Endothelial cell of umbilical vein (primary cell): ENCODE measurements at regions not wholly inside any gene's neighbourhood (a gene's known extent, or its start where the extent isn't known, plus 50 kb on each side); places are given as distances from the start of the nearest gene placed in this dataset.

ENCODE experiments used
- BruUV-seq: library from RNA; stranded (reverse); fragments of 400-500 nt; replicated peaks from 2 replicates; lab custom pipeline; 2021; lab: Mats Ljungman, UMichigan
- CTCF ChIA-PET: fragments of 300-600, 350-600 bp; sonication (Branson Sonifier 250); formaldehyde crosslinking; loops from one replicate; lab custom pipeline; 2021; ENCODE audit warnings: antibody characterized with exemption, inconsistent platforms; lab: Charles Lee
- POLR2A ChIA-PET: fragments of 300-600, 350-600 bp; sonication (Branson Sonifier 250); formaldehyde crosslinking; loops from one replicate; lab custom pipeline; 2021; ENCODE audit warnings: antibody characterized with exemption, inconsistent platforms; lab: Charles Lee
- DNase-seq: peaks from one replicate; pipeline ENCODE4 v3.0.0-alpha.2; 2011; ENCODE audit warnings: low read depth, low spot score
- FAIRE-seq: peaks from 2 replicates; lab custom pipeline; 2011; peaks lifted over from hg19 to GRCh38; lab: Jason Lieb, UNC
- H2AFZ ChIP-seq: 2 replicates; pipeline ENCODE4 v1.6.0; 2012; ENCODE audit warnings: low read depth, low read length, control low read depth, inconsistent platforms
- H3K27ac ChIP-seq: 2 replicates; pipeline ENCODE4 v1.5.1; 2011; ENCODE audit warnings: low read depth, mild to moderate bottlenecking, control low read depth, low read length, moderate library complexity; ENCODE audit not compliant: insufficient read depth
- H3K27me3 ChIP-seq, 2 experiments: 2 replicates each; pipeline versions ENCODE4 v1.6.0 to v1.6.1; 2011; ENCODE audit warnings: low read length in 2 of 2, mixed read lengths in 1 of 2; ENCODE audit not compliant: control insufficient read depth in 2 of 2, insufficient read depth in 2 of 2
- H3K36me3 ChIP-seq, 2 experiments: 2 replicates in 1 of 2; 3 replicates in 1 of 2; pipeline ENCODE4 v1.5.1; 2011; ENCODE audit warnings: low read length in 2 of 2, mild to moderate bottlenecking in 1 of 2, moderate library complexity in 1 of 2; ENCODE audit not compliant: control insufficient read depth in 2 of 2, insufficient read depth in 2 of 2; ENCODE audit errors: extremely low read depth in 1 of 2
- H3K4me1 ChIP-seq: 3 replicates; pipeline ENCODE4 v1.5.1; 2011; ENCODE audit warnings: mild to moderate bottlenecking, low read length; ENCODE audit not compliant: control insufficient read depth, insufficient read depth; ENCODE audit errors: extremely low read depth
- H3K4me2 ChIP-seq: 2 replicates; pipeline ENCODE4 v1.6.1; 2011; ENCODE audit warnings: low read length, control low read depth, mixed read lengths; ENCODE audit not compliant: insufficient read depth
- H3K4me3 ChIP-seq, 3 experiments: fragments of 200-600 bp in 1 of 3; sonication (generic), shearing (Covaris generic) in 1 of 3; replicated peaks in 1 of 3; 2 replicates each; pipeline ENCODE4 v1.5.1; 2011 to 2016; ENCODE audit warnings: control low read depth in 3 of 3, low read length in 3 of 3, mild to moderate bottlenecking in 2 of 3, inconsistent platforms in 1 of 3, low read depth in 1 of 3, moderate library complexity in 1 of 3; ENCODE audit not compliant: insufficient read depth in 1 of 3
- H3K79me2 ChIP-seq: 2 replicates; pipeline ENCODE4 v1.6.0; 2012; ENCODE audit warnings: low read length, inconsistent platforms; ENCODE audit not compliant: control insufficient read depth, insufficient read depth
- H3K9ac ChIP-seq: replicated peaks from 2 replicates; pipeline ENCODE3; 2011; ENCODE audit warnings: low read length, control low read depth; ENCODE audit not compliant: insufficient read depth; ENCODE audit errors: extremely low read depth
- H3K9me1 ChIP-seq: replicated peaks from 3 replicates; pipeline ENCODE4 v1.6.0; 2011; ENCODE audit warnings: mild to moderate bottlenecking, low read length; ENCODE audit not compliant: control insufficient read depth, insufficient read depth; ENCODE audit errors: extremely low read depth
- H3K9me3 ChIP-seq: replicated peaks from 2 replicates; pipeline ENCODE4 v1.5.1; 2012; ENCODE audit warnings: low read length, inconsistent platforms; ENCODE audit not compliant: control insufficient read depth, insufficient read depth
- H4K20me1 ChIP-seq: replicated peaks from 2 replicates; pipeline ENCODE3; 2011; ENCODE audit warnings: mild to moderate bottlenecking, low read length; ENCODE audit not compliant: control insufficient read depth, insufficient read depth; ENCODE audit errors: extremely low read depth
- CTCF ChIP-seq, 2 donors: IDR thresholded peaks; 1 replicate in 1 of 2; 2 replicates in 1 of 2; pipeline ENCODE4 v1.5.1; 2011; ENCODE audit warnings: low read length in 2 of 2, mild to moderate bottlenecking in 2 of 2, moderate library complexity in 2 of 2, control low read depth in 1 of 2, inconsistent platforms in 1 of 2, low read depth in 1 of 2; ENCODE audit not compliant: insufficient read depth in 1 of 2; ENCODE audit errors: extremely low read depth in 1 of 2
- EZH2 ChIP-seq: IDR thresholded peaks from 2 replicates; pipeline ENCODE4 v1.6.1; 2012; ENCODE audit warnings: borderline replicate concordance, low read depth, mild to moderate bottlenecking, moderate library complexity, low read length, inconsistent platforms; ENCODE audit not compliant: severe bottlenecking
- FOS ChIP-seq: IDR thresholded peaks from 2 replicates; pipeline ENCODE4 v1.6.1; 2011; ENCODE audit warnings: mild to moderate bottlenecking, low read length, moderate library complexity, borderline replicate concordance; ENCODE audit not compliant: insufficient read depth
- GATA2 ChIP-seq: IDR thresholded peaks from 2 replicates; pipeline ENCODE4 v1.7.0; 2011; ENCODE audit warnings: low read depth, mild to moderate bottlenecking, moderate library complexity, mixed read lengths, low read length; ENCODE audit not compliant: insufficient read length, insufficient read depth
- JUN ChIP-seq: IDR thresholded peaks from 2 replicates; pipeline ENCODE4 v1.6.1; 2011; ENCODE audit warnings: borderline replicate concordance, low read depth; ENCODE audit not compliant: insufficient read length, insufficient read depth
- MAX ChIP-seq: IDR thresholded peaks from 2 replicates; pipeline ENCODE4 v1.6.1; 2011; ENCODE audit not compliant: insufficient read depth, insufficient read length
- MYC ChIP-seq: IDR thresholded peaks from one replicate; pipeline ENCODE4 v1.6.1; 2011; ENCODE audit warnings: mild to moderate bottlenecking, low read depth, low read length
- POLR2A ChIP-seq: IDR thresholded peaks from 2 replicates; pipeline ENCODE4 v1.6.1; 2012; ENCODE audit warnings: low read depth, mild to moderate bottlenecking, control low read depth, low read length
- POLR2AphosphoS5 ChIP-seq: IDR thresholded peaks from 2 replicates; pipeline ENCODE4 v1.6.1; 2012; ENCODE audit warnings: low read depth, mild to moderate bottlenecking, control low read depth, low read length, moderate library complexity; ENCODE audit not compliant: insufficient read depth
- dilution Hi-C: fragments of 300-500 bp; cut with MboI; formaldehyde crosslinking; loops from one replicate; pipeline ENCODE4 v1.15.0; 2019; ENCODE audit warnings: low sequenced_read_pairs; ENCODE audit not compliant: extremely low pct_ligation_motif_present
- intact Hi-C: fragments of 100-400 bp; cut with micrococcal nuclease; formaldehyde crosslinking; loops from one replicate; pipeline ENCODE4 v1.10.0; 2022

GRCh38 chr3:159731254-159731653, 257.4 kb upstream of the IL12A start:
- Histone ChIP-seq H3K9me1 (no peaks in the 10 kb centered on the region), H3K36me3 (no peaks in the 10 kb centered on the region), H4K20me1 (no peaks in the 10 kb centered on the region), H3K9ac (no peak overlapping the region), H2AFZ (no peak overlapping the region), H3K27me3 (peaks cover 0 to 2% of the 10 kb centered on the region in 2 experiments), H3K27ac (no peak overlapping the region), H3K4me2 (no peak overlapping the region), H3K4me1 (peaks cover 39% of the 10 kb centered on the region), H3K79me2 (no peaks in the 10 kb centered on the region), H3K9me3 (no peaks in the 10 kb centered on the region), H3K4me3 (no peak overlapping the region)
- BruUV-seq, result no TSS peak
- ChIA-PET CTCF (interaction anchor here (2.6 kb wide), 1 partner anchor 19 kb away, joined by 11 read pairs; no protein-coding TSS in a partner anchor), POLR2A (no interaction called here)
- DNase-seq, result no peak
- TF ChIP-seq MAX (no peak), GATA2 (no peak), CTCF (IDR thresholded peaks at IDR 0.05; ENCODE audit: extremely low read depth in 1 of 2, insufficient read depth in 1 of 2, low read depth in 1 of 2, low read length in 2 of 2) (no peak), EZH2 (no peak), POLR2AphosphoS5 (no peak), POLR2A (no peak), MYC (no peak), FOS (no peak), JUN (no peak)
- intact Hi-C loops (no loop called here), dilution Hi-C loops (no loop called here)
- FAIRE-seq, result no peak
